ENCODE measurements at regions not wholly inside any gene's neighbourhood (a gene's known extent, or its start where the extent isn't known, plus 50 kb on each side); places are given as distances from the start of the nearest gene placed in this dataset.

GRCh38 chr5:143987751-143988560 lies 176.0 kb downstream of the HMHB1 start:
- Histone ChIP-seq H3K9me3 (replicated peaks; ENCODE audit: control insufficient read depth, low read depth, low read length) (no peaks in the 10 kb centered on the region), H3K27ac (ENCODE audit: low read length) (peak overlapping the region; percentile 78), H3K4me3 (ENCODE audit: low read length) (no peak overlapping the region), H3K27me3 (ENCODE audit: control insufficient read depth, insufficient read depth, low read length) (no peaks in the 10 kb centered on the region), H3K36me3 (ENCODE audit: control insufficient read depth, insufficient read depth, low read length) (no peaks in the 10 kb centered on the region), H3K4me1 (ENCODE audit: control insufficient read depth, insufficient read depth, low read length) (peaks cover 7% of the 10 kb centered on the region)
- no CpG with 5 or more reads among the region's 3 CpGs for WGBS (ENCODE audit: insufficient coverage)
- no peak for DNase-seq

- H3K4me1 ChIP-seq (ENCODE audit: control insufficient read depth, insufficient read depth, low read length), result no peaks in the 10 kb centered on the region
- DNase-seq, result peak; percentile 93
- H3K27me3 ChIP-seq (ENCODE audit: control insufficient read depth, insufficient read depth, low read length), result no peaks in the 10 kb centered on the region
- H3K36me3 ChIP-seq (ENCODE audit: control insufficient read depth, insufficient read depth, low read length), result no peaks in the 10 kb centered on the region
- H3K9me3 ChIP-seq (replicated peaks; ENCODE audit: control insufficient read depth, low read depth, low read length), result no peaks in the 10 kb centered on the region
- WGBS (ENCODE audit: insufficient coverage), result no CpG with 5 or more reads among the region's 1 CpG
- H3K27ac ChIP-seq (ENCODE audit: low read length), result no peak overlapping the region
- H3K4me3 ChIP-seq (ENCODE audit: low read length), result no peak overlapping the region
Observed at GRCh38 chr5:143992496-143992895, 178.0 kb downstream of the YIPF5 start.

GRCh38 chr5:144002876-144003275 lies 167.6 kb downstream of the YIPF5 start:
- Histone ChIP-seq H3K4me3 (ENCODE audit: low read length) (no peak overlapping the region), H3K27me3 (ENCODE audit: control insufficient read depth, insufficient read depth, low read length) (no peaks in the 10 kb centered on the region), H3K4me1 (ENCODE audit: control insufficient read depth, insufficient read depth, low read length) (no peaks in the 10 kb centered on the region), H3K9me3 (replicated peaks; ENCODE audit: control insufficient read depth, low read depth, low read length) (no peaks in the 10 kb centered on the region), H3K27ac (ENCODE audit: low read length) (no peak overlapping the region), H3K36me3 (ENCODE audit: control insufficient read depth, insufficient read depth, low read length) (no peaks in the 10 kb centered on the region)
- no peak for DNase-seq

DNA sequence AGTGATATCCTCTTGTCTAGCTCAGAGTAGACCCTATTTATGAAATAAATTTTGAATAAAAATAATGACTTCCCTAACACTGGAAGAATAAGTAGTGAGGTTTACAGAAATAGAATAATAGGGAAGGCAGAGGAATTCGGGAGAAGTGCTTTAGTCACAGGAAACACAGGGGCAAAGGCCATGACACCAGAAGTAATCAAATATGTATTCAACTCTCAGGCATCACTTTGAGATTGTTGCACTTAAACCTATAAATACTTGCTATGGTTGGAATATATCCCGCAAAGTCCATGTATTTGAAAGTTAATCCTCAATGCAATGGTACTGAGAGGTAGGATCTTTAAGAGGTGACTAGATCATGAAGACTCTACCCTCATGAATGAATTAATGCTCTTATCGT lies 166.8 kb downstream of the YIPF5 start:
- no peaks in the 10 kb centered on the region for H3K36me3 ChIP-seq (ENCODE audit: control insufficient read depth, insufficient read depth, low read length)
- H3K4me3 ChIP-seq (ENCODE audit: low read length), result no peak overlapping the region
- H3K4me1 ChIP-seq (ENCODE audit: control insufficient read depth, insufficient read depth, low read length), result no peaks in the 10 kb centered on the region
- H3K9me3 ChIP-seq (replicated peaks; ENCODE audit: control insufficient read depth, low read depth, low read length), result no peaks in the 10 kb centered on the region
- H3K27ac ChIP-seq (ENCODE audit: low read length), result no peak overlapping the region
- DNase-seq, result no peak
- no CpG with 5 or more reads among the region's 3 CpGs for WGBS (ENCODE audit: insufficient coverage)
- no peaks in the 10 kb centered on the region for H3K27me3 ChIP-seq (ENCODE audit: control insufficient read depth, insufficient read depth, low read length)

GRCh38 chr5:144004146-144004545 lies 166.3 kb downstream of the YIPF5 start:
- Histone ChIP-seq H3K36me3 (ENCODE audit: control insufficient read depth, insufficient read depth, low read length) (no peaks in the 10 kb centered on the region), H3K4me3 (ENCODE audit: low read length) (no peak overlapping the region), H3K27ac (ENCODE audit: low read length) (no peak overlapping the region), H3K4me1 (ENCODE audit: control insufficient read depth, insufficient read depth, low read length) (no peaks in the 10 kb centered on the region), H3K9me3 (replicated peaks; ENCODE audit: control insufficient read depth, low read depth, low read length) (no peaks in the 10 kb centered on the region), H3K27me3 (ENCODE audit: control insufficient read depth, insufficient read depth, low read length) (no peaks in the 10 kb centered on the region)
- no peak for DNase-seq
- WGBS (ENCODE audit: insufficient coverage), result no CpG with 5 or more reads among the region's 1 CpG

- H3K27me3 ChIP-seq (ENCODE audit: control insufficient read depth, insufficient read depth, low read length), result no peaks in the 10 kb centered on the region
- no peak overlapping the region for H3K27ac ChIP-seq (ENCODE audit: low read length)
- DNase-seq, result no peak
- no peak overlapping the region for H3K4me3 ChIP-seq (ENCODE audit: low read length)
- no peaks in the 10 kb centered on the region for H3K9me3 ChIP-seq (replicated peaks; ENCODE audit: control insufficient read depth, low read depth, low read length)
- H3K4me1 ChIP-seq (ENCODE audit: control insufficient read depth, insufficient read depth, low read length), result no peaks in the 10 kb centered on the region
- H3K36me3 ChIP-seq (ENCODE audit: control insufficient read depth, insufficient read depth, low read length), result no peaks in the 10 kb centered on the region
- WGBS (ENCODE audit: insufficient coverage), result 80% methylated on average over 1 of the region's 1 CpG
Observed at GRCh38 chr5:144004751-144005150, 165.7 kb downstream of the YIPF5 start.

DNA sequence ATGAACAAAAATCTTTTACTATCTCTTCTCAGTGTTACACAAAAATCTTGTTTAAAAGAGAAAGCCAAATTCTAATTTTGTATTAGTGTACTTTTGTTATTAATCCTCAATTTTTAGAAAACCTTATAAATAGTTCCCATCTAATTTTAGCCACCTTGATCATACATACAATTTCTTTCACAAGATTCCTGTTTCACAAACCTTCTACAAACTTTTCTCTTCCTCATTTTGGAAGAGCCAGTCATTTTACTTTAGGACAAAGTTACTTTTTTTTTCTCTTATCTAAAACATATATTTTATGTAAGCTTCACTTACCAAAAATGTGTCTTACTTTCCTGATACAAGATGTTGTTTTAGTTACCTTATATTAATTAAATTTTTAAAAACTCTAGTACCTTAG lies 161.3 kb downstream of the YIPF5 start:
- Histone ChIP-seq H3K9me3 (replicated peaks; ENCODE audit: control insufficient read depth, low read depth, low read length) (peaks cover 7% of the 10 kb centered on the region), H3K4me1 (ENCODE audit: control insufficient read depth, insufficient read depth, low read length) (no peaks in the 10 kb centered on the region), H3K36me3 (ENCODE audit: control insufficient read depth, insufficient read depth, low read length) (no peaks in the 10 kb centered on the region), H3K27ac (ENCODE audit: low read length) (no peak overlapping the region), H3K27me3 (ENCODE audit: control insufficient read depth, insufficient read depth, low read length) (no peaks in the 10 kb centered on the region), H3K4me3 (ENCODE audit: low read length) (no peak overlapping the region)
- DNase-seq, result no peak

GRCh38 chr5:144011388-144011787 lies 159.1 kb downstream of the YIPF5 start:
- H3K4me3 ChIP-seq (ENCODE audit: low read length), result no peak overlapping the region
- H3K4me1 ChIP-seq (ENCODE audit: control insufficient read depth, insufficient read depth, low read length), result no peaks in the 10 kb centered on the region
- H3K9me3 ChIP-seq (replicated peaks; ENCODE audit: control insufficient read depth, low read depth, low read length), result peaks cover 7% of the 10 kb centered on the region
- no peaks in the 10 kb centered on the region for H3K36me3 ChIP-seq (ENCODE audit: control insufficient read depth, insufficient read depth, low read length)
- no peaks in the 10 kb centered on the region for H3K27me3 ChIP-seq (ENCODE audit: control insufficient read depth, insufficient read depth, low read length)
- no peak for DNase-seq
- H3K27ac ChIP-seq (ENCODE audit: low read length), result no peak overlapping the region

DNA sequence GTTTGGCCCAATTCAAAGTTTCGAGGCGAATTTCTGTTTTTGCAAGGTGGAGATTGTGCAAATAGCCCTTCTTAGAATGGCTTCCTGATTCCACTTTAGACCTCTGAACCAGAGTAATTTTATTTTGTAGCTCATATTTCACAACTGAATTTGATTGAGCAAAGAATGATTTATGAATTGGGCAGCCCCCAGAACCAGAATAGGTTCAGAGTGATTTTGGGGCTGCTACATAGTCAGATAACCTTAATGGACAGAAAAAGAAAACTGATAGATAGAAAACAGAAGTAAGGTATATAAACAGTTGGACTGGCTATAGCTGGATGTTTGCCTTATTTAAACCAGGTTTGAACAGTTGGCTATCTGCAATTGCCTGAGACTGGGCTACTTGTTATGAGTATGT lies 156.6 kb downstream of the YIPF5 start:
- H3K4me1 ChIP-seq (ENCODE audit: control insufficient read depth, insufficient read depth, low read length), result no peaks in the 10 kb centered on the region
- no peak overlapping the region for H3K27ac ChIP-seq (ENCODE audit: low read length)
- H3K27me3 ChIP-seq (ENCODE audit: control insufficient read depth, insufficient read depth, low read length), result no peaks in the 10 kb centered on the region
- no peak overlapping the region for H3K4me3 ChIP-seq (ENCODE audit: low read length)
- 85% methylated on average over 2 of the region's 2 CpGs for WGBS (ENCODE audit: insufficient coverage)
- H3K9me3 ChIP-seq (replicated peaks; ENCODE audit: control insufficient read depth, low read depth, low read length), result peaks cover 7% of the 10 kb centered on the region
- DNase-seq, result no peak
- H3K36me3 ChIP-seq (ENCODE audit: control insufficient read depth, insufficient read depth, low read length), result no peaks in the 10 kb centered on the region

DNA sequence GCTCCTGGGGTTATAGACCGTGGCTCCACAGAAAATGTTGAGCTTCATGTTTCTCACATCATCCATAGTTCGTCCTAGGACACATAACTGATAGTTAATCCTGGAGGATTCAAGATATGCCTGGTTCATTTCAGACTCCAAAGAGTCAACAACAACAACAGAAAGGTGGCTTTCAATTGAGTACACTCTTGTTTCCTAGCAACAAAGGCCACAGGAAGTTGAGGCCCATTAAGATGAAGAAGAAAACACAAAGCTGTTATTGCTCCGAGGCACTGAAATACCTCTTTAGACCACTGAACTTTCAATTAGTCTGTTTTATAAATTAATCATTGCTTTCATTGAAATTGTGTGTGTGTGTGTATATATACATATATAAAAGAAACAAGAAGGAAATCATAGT lies 154.5 kb downstream of the YIPF5 start:
- Histone ChIP-seq H3K4me3 (ENCODE audit: low read length) (no peak overlapping the region), H3K4me1 (ENCODE audit: control insufficient read depth, insufficient read depth, low read length) (no peaks in the 10 kb centered on the region), H3K27ac (ENCODE audit: low read length) (no peak overlapping the region), H3K9me3 (replicated peaks; ENCODE audit: control insufficient read depth, low read depth, low read length) (peaks cover 7% of the 10 kb centered on the region), H3K27me3 (ENCODE audit: control insufficient read depth, insufficient read depth, low read length) (no peaks in the 10 kb centered on the region), H3K36me3 (ENCODE audit: control insufficient read depth, insufficient read depth, low read length) (no peaks in the 10 kb centered on the region)
- no CpG with 5 or more reads among the region's 3 CpGs for WGBS (ENCODE audit: insufficient coverage)
- DNase-seq, result no peak

- no peak overlapping the region for H3K4me3 ChIP-seq (ENCODE audit: low read length)
- DNase-seq, result no peak
- H3K27me3 ChIP-seq (ENCODE audit: control insufficient read depth, insufficient read depth, low read length), result no peaks in the 10 kb centered on the region
- no peaks in the 10 kb centered on the region for H3K36me3 ChIP-seq (ENCODE audit: control insufficient read depth, insufficient read depth, low read length)
- H3K4me1 ChIP-seq (ENCODE audit: control insufficient read depth, insufficient read depth, low read length), result no peaks in the 10 kb centered on the region
- H3K9me3 ChIP-seq (replicated peaks; ENCODE audit: control insufficient read depth, low read depth, low read length), result peaks cover 7% of the 10 kb centered on the region
- 76% methylated on average over 5 of the region's 7 CpGs for WGBS (ENCODE audit: insufficient coverage)
- no peak overlapping the region for H3K27ac ChIP-seq (ENCODE audit: low read length)
Observed at GRCh38 chr5:144017119-144017518, 153.3 kb downstream of the YIPF5 start.

Measured in muscle of leg (tissue), 3 donors.